Erythroblast (primary cell): ENCODE measurements at regions not wholly inside any gene's neighbourhood (a gene's known extent, or its start where the extent isn't known, plus 50 kb on each side); places are given as distances from the start of the nearest gene placed in this dataset.

Experiments used
- GATA1 ChIP-seq: IDR thresholded peaks from 2 replicates; pipeline ENCODE4 v1.6.1; 2011; ENCODE audit warnings: low read depth, mild to moderate bottlenecking, control low read depth, low read length, moderate library complexity
- POLR2A ChIP-seq: IDR thresholded peaks from 2 replicates; pipeline ENCODE4 v1.6.1; 2011; ENCODE audit warnings: mild to moderate bottlenecking, low read length

DNA sequence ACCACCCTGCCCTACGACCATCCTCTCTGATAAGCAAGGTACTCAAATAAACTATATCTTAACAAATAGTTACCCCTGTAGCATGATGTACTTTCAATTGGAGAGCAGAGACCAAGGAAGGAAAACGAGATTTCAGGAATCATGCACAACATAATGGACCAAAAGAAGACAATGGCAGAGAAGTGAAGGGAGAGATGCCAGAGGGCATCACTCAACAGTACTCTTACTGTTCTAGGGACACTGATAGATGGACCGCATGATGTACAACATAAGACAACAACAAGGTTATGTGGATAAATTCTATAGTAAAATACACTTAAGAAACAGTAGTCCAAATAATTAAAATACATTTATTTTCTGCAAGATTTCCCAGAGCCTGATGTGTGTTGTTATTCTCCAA lies 77.5 kb upstream of the IFNG-AS1 start:
- TF ChIP-seq POLR2A (no peak), GATA1 (no peak)
